ENCODE measurements at regions not wholly inside any gene's neighbourhood (a gene's known extent, or its start where the extent isn't known, plus 50 kb on each side); places are given as distances from the start of the nearest gene placed in this dataset.
"Not testable (repeated sequence)": the region's sequence is repeated elsewhere in the genome, so short reads cannot be mapped to it uniquely, and the experiment has no call there.

DNA sequence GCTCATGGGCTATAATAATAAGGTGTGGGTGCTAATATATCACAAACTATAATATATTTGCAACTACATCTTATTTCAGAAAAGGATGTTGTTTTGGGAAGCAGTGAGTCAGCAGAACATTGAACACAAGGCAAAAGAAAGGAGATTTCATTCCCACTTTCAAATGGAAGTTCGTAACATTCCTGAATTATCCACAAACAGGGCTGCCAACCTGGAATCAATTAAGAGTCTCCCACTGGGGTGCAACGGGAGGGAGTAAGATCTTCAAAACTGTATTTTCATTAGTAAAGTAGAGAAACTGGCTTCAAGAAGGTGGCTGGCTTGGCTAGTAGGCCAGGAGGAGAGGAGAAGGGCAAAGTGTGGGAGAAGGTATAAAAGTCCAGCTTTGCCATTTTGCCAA lies 479.6 kb downstream of the CNTN3 start:
- no peak for DNase-seq (ENCODE audit: low spot score)

DNA sequence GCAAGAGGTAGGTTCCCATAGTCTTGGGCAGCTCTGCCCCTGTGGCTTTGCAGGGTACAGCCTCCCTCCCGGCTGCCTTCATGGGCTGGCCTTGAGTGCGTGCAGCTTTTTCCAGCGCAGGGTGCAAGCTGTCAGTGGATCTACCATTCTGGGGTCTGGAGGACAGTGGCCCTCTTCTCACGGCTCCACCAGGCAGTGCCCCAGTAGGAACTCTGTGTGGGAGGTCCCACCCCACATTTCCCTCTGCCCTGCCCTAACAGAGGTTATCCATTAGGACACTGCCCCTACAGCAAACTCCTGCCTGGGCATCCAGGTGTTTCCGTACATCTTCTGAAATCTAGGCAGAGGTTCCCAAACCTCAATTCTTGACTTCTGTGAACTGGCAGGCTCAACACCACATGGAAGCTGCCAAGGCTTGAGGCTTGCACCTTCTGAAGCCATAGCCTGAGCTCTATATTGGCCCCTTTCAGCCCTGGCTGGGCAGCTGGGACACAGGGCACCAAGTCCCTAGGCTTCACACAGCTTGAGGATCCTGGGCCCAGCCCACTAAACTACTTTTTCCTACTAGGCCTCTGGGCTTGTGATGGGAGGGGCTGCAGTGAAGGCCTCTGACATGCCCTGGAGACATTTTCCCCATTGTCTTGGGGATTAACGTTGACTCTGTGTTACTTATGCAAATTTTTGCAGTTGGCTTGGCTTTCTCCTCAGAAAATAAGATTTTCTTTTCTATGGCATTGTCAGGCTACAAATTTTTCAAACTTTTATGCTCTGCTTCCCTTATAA lies 482.7 kb downstream of the CNTN3 start:
- not testable (repeated sequence) for DNase-seq (ENCODE audit: low spot score)

DNA sequence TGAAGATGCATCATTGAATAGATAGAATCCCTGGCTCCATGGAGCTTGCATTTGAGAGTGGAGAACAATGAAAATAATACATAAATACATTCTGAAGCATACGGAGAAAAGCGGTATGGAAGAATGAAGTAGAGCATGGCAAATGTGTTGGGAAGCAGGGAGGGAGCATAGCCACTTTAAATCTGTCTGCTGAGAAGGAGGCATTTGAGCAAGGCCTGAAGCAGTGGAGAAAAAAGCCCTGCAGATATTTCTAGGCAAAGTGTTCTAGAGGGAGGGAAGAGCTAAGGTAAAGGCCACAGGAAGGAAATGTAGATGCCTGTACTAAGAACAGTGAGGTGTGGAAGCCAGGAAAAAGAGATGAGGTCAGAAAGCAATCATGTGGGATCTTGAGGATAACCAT lies 484.8 kb downstream of the CNTN3 start:
- no peak for DNase-seq (ENCODE audit: low spot score)

DNA sequence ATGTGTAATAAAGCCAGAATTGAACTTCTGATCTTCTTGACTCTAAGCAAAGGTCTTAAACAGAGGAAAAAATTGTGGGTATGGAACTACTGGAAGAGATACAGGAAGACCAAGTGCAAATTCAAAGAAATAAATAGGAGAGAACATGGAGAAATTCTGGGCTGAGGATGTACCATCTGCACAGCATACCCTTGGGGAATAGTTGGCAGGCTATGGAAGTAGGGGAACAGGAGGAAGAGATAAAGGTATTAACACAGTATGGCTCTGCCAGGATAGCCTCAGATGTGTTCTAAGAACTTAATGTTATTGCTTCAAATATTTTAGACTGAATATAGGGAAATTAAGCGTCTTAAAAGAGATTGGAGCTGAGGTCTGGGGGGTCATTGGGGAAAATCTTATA lies 485.4 kb downstream of the CNTN3 start:
- DNase-seq (ENCODE audit: low spot score), result no peak

DNA sequence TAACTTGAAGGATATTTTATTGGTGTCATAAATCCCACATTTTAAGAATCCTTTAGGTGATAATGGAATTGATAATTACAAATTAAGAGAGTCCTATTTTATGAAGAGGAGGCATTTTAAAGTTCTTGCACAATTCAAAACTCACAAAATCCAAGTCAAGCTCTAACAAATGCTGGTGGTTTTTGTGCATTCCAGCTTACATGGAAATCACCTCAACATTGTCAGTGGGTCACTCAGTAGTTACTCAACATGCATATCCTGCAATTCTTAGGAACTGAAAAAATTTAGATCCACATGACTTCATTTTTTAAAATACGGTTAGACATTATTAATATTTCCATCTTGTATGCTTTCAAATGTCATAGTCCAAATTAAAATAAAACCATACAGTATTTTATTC lies 487.2 kb downstream of the CNTN3 start:
- no peak for DNase-seq (ENCODE audit: low spot score)

DNA sequence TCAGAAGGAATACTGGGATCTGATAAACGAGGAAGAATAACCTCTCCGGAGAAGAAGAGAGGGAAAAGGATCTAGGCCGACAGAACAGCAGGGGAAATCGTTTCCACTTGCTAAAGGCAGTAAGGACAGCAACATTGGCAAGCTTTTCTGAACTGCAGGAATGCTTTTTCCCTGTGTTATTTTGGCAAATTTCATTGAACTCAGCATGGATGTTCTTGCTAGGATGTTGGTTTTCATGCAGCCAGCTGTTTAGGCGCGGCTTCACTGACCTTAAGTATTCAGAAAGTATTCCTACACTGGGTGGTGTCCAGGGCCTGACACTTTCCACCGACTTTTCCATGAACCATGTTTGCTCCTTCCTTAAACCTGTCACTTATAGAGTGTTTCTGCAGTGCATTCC lies 489.7 kb downstream of the CNTN3 start:
- DNase-seq (ENCODE audit: low spot score), result no peak

DNA sequence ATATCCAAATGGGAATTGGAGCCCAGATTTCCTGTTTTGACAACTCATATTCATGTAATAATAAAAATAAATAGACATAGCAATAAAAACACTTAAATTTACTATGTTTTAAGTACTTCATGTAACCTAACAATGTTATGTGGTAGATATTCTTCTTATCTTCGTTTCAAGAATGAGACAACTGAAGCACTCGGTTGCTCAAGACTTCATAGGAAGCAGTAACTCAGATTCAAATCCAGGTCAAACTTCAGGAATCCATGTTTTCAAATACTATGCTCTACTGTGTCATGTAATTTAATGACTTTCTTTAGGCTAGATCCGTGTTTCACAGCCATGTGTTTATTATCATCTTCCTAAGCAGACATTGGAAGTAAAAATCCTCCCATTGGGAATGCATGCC lies 492.2 kb downstream of the CNTN3 start:
- no peak for DNase-seq (ENCODE audit: low spot score)

DNA sequence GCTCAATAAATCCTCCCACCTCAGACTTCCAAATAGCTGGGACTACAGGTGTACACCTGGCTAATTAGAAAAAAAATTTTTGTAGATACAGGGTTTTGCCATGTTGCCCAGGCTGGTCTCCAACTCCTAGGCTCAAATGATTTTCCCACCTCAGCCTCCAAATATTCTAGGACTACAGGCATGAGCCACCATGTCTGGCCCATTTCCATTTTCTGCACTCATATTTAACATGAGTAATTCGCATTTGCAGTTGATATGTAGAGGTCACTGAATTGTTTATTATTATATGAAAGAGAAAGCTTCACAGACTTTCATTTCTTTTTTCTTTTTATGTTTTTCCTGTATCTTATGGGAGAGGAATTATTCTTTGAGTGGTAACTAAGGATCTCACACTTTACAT lies 492.7 kb downstream of the CNTN3 start:
- no peak for DNase-seq (ENCODE audit: low spot score)

DNA sequence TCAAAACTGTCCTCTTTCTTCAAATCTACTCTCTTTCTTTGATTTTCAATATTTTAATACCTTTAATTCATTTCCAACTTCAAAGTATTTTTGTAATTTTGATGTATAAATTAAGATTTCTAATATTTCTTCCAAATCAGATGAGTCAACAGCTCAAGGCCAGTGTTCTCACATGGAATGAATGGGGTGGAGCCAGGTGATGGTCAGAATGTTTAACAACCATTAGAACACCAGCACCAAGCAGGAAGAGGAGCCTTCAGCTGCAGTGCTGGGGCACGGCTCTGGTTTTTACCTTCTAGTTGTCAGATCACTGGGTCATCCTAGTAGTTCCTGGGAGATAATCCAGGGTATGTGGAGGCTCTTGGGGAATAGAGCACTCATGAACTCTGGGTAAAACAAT lies 494.5 kb upstream of the PDZRN3 start:
- DNase-seq (ENCODE audit: low spot score), result no peak

DNA sequence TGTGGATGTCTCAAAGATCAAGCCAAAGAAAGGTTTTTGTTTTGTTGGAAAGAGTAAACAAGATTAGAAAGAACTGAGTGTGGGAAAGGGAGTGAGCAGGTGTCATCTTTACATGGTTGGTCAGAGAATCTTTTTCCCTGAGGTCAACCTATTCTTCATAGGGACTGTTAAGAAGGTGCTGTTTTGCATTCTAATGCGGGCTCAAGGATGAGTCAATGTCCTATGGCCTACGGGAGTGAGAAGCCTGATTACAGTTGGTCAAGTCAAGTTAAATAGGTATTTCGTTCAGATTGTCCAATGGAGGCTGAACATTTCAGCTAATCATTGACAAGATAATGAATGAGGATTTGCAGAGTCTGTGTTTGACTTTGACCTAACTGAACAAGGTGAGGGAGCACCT lies 491.2 kb upstream of the PDZRN3 start:
- no peak for DNase-seq (ENCODE audit: low spot score)

DNA sequence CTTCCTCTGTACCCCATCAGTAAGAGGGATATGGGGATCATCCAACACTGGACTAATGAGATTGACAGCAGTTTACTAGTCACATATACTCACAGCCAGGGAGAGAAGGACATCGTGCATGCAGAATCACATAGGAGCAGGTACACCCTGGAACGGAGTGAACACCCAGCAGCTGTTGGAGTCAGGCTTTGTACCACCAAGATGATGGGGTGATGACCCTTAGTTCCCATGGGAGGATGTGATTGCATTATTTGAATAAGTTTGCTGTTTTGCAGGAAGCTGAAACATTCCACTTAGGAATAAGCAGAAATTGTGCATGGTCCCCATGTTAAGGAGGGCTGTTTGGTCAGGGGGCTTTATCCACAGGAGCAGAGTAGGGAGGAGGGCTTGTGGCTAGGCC lies 482.7 kb upstream of the PDZRN3 start:
- no peak for DNase-seq (ENCODE audit: low spot score)

DNA sequence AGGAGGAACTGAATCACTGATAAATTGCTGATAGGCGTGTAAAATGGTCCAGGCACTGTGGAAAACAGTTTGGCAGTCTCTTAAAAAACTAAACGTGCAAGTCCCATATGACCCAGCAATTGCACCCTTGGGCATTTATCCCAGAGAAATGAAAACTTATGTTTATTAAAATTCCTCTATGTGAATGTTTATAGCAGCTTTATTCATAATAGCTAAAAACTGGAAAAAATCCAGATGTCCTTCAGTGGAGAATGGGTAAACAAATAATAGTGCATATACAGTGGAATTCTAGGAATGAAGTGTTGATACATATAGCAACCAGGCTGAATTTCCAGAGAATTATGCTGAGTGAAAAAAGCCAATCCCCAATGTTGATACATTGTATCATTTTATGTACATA lies 482.2 kb upstream of the PDZRN3 start:
- no peak for DNase-seq (ENCODE audit: low spot score)

DNA sequence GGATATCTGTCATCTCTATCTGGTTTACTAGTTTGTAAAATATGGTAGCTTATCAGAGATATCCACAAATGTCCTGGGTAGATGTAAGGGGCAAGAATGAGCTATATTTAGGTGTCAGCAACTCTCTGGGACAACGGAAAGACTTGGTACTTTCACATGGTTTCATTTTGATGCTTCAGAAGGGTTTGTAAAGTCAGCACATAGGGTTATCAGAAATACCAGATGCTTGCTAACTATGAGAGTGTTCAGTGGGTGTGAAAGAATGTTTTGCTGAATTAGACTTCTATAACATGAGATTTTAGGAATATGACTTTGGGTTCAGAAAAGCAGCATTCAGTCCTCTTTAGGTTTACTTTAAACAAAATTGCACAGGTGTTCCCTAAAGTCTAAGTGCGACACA lies 466.5 kb upstream of the PDZRN3 start:
- DNase-seq (ENCODE audit: low spot score), result no peak

DNA sequence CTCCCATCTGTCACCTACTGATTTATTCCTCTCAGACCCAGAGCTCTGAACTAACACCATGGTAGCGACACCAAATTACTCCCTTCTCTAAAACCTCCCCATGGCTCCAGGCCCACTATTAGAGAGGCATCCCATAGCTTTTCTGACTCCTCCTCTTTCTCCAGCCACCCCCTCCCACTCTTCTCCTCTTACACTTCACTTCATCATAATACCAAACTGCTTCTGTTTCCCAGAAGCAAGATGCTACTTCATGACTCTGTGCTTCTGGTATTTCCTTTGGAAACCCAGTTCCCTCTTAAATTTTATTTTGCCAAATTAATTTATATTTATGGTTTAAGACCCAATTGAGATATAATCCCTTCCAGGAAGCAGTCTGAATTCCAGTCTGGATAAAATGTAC lies 465.1 kb upstream of the PDZRN3 start:
- DNase-seq (ENCODE audit: low spot score), result no peak

DNA sequence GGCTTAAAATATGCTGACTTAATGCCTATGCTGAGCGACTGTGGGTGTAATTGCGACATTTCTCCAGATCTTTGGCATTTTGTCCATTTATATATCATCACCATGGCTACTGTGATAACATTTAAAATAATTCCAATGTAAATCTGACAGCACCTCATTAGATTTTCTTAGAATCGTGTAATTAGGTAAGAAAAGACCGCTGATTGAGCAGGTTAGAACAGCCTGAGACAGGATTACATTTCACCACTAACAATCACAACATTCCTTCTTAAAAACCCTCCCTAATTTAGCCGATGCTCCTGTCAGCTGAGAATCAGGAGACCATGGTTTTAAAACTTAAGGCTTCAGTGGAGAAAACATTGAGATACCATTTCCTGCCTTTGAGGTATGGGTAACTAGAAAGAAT lies 455.3 kb upstream of the PDZRN3 start:
- no peak for DNase-seq (ENCODE audit: low spot score)

DNA sequence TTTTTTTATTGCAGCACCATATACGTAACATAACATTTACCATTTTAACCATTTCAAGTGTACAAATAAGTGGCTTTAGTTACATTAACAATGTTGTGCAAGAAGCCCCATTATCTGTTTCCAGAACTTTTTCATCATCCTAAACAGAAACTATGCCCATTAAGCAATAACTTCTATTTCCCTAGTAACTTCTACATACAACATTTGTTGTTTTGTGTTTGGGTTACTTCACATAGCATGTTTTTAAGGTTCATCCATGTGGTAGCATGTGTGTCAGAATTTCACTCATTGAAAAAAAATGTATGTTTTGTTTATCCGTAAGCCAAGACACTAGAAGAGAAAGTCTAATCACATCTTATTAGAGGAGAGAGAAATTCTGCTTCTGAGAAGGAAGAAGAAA lies 450.5 kb upstream of the PDZRN3 start:
- DNase-seq (ENCODE audit: low spot score), result no peak

DNA sequence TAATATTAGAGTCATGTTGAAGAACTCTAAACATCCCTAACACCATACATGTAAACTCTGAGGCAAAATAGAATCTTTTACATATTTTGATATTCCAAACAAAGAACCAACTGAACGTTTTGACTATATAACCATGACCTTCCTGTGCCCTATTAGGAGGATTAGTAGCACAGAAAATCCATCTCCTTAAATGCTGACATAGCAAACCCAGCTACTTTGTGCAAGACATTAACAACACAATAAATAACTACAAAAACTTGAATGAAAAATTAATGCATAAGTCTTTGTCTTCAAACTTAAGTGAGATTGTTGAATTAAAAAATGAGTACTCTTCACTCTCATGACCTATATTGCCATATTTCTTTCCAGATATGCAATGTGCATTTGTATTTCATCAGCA lies 450.0 kb upstream of the PDZRN3 start:
- no peak for DNase-seq (ENCODE audit: low spot score)

DNA sequence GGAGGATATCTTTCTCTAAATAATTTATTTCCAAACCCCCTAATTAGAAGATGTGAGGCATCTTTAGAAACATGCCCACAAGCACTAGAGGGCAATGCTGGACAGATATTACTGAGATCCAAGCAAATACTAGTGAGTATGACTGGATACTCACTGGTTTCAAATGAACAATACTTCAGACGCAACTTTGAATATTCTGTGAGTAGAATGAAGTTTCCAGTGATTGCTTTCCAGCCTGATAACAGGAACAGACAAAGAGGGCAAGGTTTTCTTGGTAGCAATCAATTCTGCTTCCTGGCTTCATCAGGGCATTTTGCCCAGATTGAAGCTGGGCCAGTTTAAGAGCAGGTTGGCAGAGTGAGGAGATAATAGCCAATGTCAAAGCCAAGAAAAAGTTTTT lies 442.6 kb upstream of the PDZRN3 start:
- no peak for DNase-seq (ENCODE audit: low spot score)

DNA sequence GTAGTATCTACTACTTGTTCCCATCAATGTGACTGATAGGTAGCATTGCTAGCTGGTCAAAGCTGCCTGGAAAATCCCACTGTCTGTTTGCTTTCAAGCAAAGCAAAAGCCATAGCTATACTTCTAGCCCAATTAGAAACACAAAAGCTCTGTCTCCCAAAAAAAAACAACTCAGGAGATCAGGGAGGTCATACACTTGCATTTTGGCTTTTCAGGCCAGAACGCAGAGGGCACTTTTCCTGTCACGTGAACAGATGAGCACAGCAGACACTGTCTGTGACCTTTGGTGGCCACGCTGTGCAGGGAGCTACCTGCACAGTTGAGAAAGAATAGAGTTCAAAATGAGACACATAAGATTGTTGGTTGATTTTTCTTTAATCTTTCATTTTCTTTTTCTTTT lies 441.7 kb upstream of the PDZRN3 start:
- no peak for DNase-seq (ENCODE audit: low spot score)

DNA sequence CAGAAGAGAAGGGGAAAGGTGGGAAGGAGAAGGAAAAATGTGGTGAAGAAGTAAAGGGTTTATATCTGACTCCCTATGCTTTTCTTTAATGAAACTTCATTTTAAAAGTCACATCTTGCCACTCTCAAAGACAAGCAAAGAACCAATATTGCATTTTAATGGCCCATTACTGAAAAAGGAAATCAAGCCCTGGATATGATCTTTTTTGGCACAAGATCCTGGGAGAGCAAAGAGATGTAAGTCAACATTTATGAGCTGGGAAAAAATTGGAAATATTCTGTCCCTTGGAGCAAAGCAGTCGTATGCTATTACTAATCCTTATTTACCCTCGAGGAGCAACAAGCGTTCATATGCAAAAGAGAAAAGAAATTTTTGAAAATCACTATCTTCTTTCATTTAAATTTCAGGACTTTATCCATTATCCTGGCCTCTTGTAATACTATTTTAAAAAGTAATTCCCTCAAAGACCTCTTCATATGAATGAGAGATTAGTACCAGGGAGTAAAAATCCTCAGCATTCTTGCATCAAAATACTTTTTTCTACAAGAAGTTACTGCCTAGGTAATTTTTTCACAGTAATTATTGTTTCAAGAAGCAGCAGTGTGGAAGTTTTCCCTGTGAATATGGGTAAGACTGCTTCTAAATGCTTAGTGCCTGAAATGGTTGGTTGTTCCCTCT lies 435.3 kb upstream of the PDZRN3 start:
- no peak for DNase-seq (ENCODE audit: low spot score)

DNA sequence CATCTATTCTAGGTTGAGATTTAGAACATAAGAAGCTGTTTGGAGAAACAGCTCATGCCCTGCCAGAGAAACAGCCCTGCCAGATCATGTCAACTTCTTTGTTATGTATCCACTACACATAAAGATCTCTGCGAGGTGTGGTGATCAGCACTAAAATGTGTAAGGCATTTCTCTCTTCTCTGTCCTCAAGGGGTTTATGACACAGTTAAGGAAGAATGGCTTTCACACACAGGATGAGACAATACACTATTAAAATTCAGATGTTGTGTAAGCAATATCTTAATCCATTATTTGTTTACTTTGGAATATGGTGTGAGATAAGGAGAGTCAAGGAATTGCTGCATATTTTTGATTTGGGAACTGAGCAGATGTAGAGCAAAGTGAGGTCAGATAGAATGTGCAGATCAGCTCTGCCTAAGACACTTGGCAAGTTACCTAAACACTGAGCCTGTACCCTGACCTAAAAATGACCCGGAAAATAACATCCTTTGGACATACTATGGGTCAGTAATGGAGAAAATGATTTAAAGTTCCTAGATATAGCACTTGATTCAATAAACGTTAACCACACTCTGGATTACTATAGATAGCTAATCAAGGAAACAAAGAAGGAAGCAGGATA lies 434.7 kb upstream of the PDZRN3 start:
- DNase-seq (ENCODE audit: low spot score), result no peak

DNA sequence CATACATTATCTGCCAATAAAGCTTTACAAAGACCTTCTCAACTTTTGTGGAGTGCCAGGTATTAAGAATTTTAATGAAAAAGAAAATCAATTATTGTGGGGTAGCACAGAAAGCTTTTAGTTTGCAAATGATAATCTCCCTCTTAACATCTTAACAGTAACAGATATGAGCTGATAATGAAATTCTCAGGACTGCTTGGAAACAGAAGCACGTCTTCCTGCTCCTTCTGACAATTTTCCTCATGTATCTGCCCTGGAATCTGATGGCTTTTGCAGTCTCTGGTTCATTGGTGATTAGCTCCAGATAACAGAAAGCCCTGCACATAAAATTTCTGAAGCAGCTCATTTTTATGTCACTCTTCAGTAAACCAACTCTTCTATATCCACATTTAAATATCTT lies 432.4 kb upstream of the PDZRN3 start:
- DNase-seq (ENCODE audit: low spot score), result no peak

DNA sequence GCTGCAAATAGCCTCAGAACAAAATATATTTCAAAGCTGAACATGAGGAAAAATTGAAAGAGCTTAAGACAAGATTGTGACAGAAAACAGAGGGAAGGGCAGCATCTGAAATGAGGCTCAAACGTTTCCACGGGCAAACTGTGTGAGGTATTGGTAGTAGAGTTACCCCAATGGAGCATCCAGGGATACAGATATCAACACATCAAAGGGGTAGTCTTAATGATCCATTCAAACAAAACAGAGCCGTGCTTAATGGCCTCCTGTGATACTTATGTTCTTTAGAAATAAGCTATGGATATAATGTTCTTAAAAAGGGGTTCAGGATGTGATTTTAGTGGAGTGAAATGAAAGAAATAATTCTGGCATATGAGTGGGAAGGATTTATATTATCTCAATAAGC lies 430.3 kb upstream of the PDZRN3 start:
- no peak for DNase-seq (ENCODE audit: low spot score)

DNA sequence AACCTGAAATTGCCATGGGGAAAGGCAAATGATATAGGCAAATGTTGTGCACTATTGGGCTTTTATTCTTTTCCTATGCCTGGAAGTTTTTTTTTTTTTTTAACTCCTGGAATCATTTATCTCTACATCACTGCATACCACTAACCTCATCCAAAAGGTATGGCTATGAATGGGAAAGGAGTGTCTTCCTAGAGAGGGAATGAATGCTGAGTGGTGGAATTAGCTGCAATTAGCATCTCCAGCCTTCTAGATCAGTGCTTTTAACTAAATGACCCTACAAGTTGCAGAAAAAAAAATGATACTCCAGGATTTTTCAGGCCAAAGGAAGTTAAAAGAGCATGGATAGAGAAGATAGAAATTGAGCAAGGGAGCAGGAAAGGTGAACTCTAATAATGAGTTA lies 429.8 kb upstream of the PDZRN3 start:
- DNase-seq (ENCODE audit: low spot score), result no peak
